ENCODE measurements at regions not wholly inside any gene's neighbourhood (a gene's known extent, or its start where the extent isn't known, plus 50 kb on each side); places are given as distances from the start of the nearest gene placed in this dataset.

DNA sequence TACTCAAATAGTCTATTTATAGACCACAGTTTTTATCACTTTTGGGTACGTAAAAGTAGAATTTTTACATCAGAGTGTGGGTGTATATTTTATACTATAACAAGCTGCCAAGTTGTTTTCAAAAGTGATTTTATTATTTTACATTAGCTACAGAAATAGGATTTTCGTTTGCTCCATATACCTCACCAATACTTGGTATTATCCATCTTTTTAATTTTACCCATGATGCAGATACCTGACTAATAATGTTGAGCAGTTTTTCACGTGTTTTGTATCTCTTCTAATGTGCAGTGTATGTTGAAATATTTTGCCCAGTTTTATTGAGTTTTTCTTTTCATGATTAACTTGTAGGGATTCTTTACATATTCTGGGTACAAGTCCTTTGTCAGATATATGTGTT lies 379.8 kb downstream of the MATN1 start:
- TF ChIP-seq, protein P1, sequence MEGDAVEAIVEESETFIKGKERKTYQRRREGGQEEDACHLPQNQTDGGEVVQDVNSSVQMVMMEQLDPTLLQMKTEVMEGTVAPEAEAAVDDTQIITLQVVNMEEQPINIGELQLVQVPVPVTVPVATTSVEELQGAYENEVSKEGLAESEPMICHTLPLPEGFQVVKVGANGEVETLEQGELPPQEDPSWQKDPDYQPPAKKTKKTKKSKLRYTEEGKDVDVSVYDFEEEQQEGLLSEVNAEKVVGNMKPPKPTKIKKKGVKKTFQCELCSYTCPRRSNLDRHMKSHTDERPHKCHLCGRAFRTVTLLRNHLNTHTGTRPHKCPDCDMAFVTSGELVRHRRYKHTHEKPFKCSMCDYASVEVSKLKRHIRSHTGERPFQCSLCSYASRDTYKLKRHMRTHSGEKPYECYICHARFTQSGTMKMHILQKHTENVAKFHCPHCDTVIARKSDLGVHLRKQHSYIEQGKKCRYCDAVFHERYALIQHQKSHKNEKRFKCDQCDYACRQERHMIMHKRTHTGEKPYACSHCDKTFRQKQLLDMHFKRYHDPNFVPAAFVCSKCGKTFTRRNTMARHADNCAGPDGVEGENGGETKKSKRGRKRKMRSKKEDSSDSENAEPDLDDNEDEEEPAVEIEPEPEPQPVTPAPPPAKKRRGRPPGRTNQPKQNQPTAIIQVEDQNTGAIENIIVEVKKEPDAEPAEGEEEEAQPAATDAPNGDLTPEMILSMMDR (IDR thresholded peaks at IDR 0.05; ENCODE audit: low read depth, low read length): no peak
- TF ChIP-seq MYC (IDR thresholded peaks at IDR 0.05; ENCODE audit: low read depth, low read length): no peak
- TF ChIP-seq POLR2A (IDR thresholded peaks at IDR 0.05; ENCODE audit: extremely low read depth, insufficient read length): no peak

Data from NB4 (cell line).